HG03139 (cell line): ENCODE measurements at regions not wholly inside any gene's neighbourhood (a gene's known extent, or its start where the extent isn't known, plus 50 kb on each side); places are given as distances from the start of the nearest gene placed in this dataset.

Source experiments
- ATAC-seq: cut with Tn5 transposase; IDR thresholded peaks from one replicate; pipeline ENCODE4 v1.9.1; 2021; ENCODE audit not compliant: unreplicated experiment

DNA sequence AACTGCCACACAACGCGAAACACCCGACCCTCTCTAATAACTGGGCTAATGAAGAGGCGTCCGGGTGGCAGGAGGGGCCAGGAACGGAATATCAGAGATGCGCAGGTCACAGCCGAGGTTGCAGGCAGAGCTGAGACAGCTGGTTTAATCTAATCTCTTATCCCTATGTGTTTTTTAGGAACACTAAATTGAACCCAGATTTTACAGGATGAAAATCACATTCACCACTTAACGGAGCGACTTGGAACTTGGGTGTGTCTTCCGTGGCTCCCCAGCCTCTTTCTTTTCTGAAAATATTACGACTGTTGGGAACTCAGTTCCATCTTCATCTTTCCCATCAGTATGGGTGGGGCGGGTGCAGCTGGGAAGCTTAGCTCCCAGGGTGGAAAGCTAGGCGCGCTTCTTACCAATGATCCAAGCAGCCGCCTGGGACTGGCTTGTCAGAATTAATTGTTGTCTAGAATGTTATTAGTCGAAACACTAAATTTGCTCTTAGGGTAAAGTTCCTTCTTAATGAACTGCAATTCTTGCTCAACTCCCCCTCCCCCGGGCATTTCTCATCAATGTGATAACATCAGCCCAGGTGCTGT lies 92.5 kb downstream of the IRX2 start:
- no peak for ATAC-seq

DNA sequence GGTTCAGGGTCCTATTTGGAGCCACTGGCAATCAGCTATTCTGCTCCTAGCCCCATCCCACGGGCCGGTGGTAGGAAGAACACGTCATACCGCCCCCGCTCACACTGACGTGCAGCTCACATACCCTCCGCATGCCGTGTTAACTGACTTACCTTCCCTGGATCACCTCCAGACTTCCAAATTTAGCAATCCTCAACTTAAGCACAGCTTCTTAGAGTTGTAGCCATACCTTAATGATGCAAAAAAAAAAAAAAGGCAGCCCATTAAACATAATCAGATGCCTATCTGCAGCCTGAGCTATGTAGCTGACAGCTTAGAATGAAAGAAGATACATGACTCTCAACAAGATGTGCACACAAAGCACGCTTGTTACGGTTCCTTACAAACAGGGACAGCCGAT lies 93.0 kb downstream of the IRX2 start:
- no peak for ATAC-seq

DNA sequence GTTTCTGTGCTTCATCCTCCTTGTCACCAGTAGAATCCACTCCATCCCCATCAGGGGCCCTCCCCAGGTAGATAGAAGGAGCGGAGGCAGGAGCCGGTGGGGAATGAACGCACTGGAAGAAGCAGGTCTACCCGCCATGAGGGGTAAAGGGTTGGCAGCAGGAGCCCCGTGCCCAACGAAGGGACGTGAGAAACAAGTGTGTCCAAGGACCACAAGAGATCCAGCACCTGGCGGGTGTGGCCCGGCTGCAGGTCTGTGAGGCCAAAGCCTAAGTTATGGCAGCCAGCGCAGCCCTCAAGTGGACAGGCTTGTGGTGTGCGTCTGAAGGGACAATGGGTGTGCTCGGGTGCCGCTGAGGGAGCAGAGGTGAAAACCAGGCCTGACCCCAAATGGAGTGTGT lies 94.3 kb downstream of the IRX2 start:
- ATAC-seq, result no peak

DNA sequence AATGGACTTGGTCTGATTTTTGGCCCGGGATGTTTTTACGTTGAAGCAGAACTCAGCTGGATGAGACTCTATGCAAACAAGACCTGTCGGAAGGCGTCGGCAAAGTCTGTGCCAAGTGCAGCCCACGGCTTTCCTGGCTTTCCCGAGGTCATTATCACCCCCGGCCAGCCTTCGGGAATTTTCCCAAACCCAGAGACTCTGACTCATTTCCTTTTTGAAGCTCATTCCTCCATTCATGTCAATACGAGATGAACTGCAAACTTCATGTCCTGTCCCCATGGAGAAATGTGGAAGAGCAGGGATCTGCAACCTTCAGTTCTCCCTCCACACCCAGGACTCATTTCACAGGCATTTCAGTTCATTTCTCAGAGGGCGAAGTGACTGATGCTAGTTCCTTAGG lies 95.3 kb downstream of the IRX2 start:
- no peak for ATAC-seq

DNA sequence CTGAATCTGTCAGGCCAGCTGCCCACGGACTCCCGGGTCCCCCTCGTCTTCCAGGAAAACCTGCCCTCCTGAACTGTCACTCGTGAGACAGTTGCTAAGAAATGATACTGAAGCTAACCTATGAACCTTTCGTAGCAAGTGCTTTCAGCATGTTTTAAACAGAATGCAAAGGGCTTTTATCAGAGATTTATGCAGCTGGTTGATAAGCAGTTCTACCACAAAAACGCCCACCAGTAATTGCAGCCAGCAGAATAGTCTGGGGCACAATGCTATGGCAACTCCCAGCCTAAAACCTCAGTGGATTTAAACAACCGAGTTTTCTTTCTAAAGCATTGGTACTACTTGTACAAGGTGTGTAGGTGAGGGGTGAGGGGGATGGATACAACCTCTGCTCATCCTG lies 97.5 kb downstream of the IRX2 start:
- no peak for ATAC-seq

DNA sequence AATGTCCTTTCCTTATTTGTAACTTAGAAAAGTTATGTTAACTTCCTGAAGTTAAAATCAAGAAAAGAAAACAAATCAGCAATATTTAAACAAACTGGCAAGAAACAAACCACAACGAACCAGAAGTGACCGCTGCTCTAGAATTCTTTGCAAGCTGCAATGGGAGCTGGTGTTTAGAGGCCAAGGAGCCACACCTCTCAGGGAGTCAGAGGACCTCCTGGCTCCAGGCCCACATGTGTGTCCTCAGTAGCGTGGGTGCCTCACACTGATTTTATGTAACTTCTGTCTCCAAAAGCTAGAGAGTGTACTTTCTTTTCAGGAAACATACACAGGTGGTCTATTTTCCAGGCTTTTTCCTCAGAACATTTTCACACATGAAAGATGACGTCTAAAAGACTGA lies 100.4 kb downstream of the IRX2 start:
- ATAC-seq, result no peak

DNA sequence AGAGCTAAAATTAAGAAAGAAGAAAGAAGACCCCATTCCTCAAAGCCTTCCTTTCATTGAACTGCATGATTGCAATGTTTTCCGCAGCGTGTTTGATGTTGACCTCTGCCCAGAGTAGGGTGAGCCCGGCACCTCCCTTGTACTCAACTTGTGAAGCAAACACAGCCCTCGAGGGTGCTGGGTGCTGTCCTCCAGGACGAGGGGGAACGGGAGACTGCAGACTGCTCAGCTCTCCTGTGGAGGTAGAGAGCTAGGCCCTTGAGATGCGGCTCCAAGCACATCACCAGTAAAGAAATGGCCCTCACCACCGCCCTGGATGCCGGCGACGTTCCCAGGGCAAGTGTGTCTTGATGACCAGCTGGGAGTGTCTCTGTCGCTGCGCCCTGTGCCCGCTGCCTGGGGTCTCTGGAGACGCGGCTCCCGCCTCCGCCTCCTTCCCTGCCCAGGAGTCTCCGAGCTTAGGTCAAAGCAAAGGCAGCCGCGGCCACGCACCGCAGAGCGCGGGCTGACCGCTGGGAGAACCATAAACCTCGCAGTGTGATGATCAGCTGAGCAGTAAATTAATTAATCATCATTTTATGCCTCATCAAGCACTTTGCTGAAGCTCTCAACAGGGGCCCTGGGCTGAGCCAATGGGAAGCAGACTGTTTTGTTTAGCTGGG lies 108.7 kb downstream of the IRX2 start:
- no peak for ATAC-seq

DNA sequence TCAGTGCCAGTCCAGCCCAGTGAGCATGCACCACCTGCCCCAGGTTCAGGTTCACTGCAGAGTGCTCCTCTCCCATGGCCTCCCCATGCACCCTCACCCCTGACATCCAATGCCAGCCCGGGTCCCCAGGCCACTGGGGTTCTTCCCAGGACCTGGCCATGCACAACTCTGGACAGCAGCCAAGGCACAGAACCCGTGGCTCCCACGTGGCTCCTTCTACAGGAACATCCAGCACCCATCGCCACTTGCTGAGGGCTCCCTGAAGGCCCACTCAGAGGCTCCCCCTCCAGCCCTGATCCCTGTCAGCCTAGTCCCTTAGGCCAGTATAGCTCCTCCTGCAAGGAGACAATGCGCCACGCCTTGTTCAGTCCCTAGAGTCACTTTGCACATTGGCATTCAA lies 110.8 kb downstream of the IRX2 start:
- ATAC-seq, result no peak

DNA sequence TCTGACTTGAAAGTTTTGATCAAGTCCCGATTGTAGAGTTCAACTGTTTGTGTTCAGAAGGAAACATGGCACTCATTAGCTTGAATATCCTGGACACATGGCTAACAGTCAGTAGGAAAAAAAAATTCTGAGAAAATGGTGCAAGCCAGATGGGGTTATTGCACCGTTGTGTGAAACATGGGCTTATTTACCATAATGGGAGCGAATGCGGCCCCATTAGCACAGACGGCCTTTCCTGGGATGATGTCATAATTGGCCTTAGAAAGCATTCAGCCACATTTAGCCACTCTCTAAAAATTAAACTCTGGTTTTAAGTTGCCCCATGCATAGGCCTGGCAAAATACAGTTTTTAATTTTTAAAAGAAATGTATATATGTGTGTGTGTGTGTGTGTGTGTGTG lies 112.1 kb downstream of the IRX2 start:
- ATAC-seq, result no peak

DNA sequence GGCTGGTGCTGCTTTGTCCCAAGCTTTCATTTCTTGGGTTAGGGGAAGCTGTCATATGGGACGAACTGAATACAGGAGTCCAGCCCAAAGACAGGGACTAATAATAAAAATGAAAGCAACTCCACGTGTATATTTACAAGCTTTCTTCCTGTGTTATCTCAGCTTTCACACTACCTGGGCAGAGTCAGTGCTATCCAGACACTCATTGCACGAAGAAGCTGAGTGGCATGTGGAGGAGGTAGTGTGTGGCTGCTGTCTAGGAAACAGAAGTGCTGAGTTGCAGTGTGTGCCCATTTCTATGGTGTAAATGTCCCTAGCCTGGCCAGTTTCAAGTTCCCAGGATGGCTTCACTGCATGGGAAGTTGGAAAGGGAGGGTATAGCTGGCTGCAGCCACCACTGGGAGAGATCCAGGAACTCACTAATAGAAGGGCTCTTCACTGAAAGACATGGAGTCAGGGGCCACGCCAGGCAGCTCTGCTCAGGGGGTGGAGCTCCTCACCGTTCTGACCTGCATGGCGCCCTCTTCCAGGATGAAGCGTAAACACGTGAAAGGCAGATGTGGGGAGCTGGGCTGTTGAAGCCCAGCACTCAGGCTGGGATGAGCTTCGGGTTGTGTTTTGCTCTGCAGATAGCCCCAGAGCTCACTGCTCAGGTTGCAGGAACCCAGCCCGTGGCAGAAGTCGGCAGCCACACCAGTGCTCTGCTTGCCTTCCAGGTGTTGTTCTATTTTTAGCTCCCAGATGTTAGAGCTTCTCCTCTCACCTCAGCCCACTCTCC lies 116.9 kb downstream of the IRX2 start:
- ATAC-seq, result no peak

DNA sequence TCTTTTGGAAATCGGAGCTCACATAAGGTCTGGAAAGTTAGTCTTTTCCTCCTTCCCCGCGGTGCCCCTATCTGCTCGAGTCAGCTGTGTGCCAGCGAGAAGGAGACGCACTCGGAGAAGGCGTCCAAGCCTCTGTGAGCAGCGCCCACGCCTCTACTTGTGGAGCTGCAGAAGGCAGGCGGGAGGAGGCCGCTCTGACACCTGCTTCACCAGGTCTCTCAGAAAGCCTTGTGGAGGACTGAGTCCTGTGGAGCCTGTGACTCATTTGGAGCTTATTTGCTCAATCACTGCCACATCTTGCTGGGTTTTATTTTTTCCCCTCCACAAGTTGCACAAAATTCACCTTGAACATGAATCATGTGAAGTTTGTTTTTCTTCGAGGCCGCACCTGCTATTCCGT lies 117.5 kb downstream of the IRX2 start:
- ATAC-seq, result no peak

DNA sequence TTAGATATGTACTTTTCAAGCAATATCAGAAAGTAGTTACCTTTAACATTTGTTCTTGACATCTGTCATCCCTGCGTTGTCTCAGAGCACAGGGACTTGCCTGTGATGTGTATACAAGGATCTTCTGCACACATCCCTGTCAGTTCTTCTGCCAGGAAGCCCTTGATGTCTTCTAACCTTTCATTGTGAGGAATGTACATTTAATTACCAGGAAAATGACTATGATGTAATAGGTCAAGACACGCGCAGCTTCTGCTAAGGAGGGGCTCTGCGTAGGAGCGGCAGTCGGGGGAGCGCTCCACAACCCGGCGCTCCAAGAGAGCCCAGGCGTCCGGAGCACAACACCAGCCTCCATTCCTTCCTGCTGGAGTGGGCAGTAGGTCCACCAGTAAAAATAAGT lies 119.7 kb downstream of the IRX2 start:
- ATAC-seq, result no peak

DNA sequence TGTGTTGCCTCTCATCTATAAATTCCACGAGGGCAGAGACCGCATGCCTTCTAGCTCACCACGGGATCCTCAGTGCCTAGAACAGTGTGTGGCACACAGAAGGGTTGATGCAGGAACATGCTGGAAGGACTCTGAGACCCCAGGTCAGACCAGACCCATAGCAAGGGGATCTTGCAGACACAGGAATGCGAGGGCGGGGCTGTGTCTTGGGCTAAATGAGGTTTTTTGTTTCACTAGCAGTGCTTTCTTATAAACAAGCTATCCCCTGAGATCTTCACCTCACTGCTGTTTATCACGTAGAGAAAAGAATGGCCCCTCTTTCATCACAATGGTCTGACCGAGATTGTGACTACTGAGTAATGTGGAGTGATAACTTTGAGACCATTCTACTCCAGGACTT lies 122.4 kb downstream of the IRX2 start:
- ATAC-seq, result no peak

DNA sequence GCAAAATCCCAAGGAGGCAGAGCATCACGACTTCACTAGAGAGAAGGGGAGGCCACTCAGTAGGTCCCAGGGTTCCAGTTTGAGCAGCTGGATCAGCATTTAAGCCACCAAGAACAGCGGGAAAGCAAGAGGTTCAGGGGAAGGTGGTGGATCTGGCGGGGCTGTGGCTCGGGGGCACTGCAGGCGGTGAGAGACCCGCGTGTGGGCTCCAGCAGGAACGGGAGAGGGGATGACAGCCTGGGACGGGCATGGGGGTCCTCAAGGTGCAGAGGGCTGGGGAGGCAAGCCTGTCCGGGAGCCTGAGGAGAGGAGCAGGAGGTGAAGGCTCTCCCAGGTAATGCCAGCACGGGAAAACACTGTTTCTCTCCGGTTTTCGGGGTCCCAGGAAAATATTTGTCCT lies 123.6 kb downstream of the IRX2 start:
- ATAC-seq, result no peak

DNA sequence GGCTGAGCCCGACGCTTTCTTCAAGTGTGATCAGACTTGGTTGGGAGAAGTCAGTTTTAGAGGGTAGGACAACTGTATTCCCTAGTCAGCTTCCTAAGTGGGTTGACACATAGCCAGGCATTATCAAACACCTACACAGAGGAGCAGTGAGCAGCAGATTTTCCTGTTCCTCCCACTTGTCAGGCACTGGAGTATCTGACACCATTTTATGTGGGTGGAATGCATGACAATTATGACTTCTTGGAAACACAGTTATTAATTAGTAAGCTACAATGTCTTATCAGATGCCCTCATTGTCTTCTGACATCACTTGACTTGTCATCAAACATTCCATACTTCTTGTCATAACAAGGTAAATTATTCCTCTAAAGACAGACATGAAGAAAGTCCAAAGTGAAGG lies 124.9 kb downstream of the IRX2 start:
- ATAC-seq, result no peak

DNA sequence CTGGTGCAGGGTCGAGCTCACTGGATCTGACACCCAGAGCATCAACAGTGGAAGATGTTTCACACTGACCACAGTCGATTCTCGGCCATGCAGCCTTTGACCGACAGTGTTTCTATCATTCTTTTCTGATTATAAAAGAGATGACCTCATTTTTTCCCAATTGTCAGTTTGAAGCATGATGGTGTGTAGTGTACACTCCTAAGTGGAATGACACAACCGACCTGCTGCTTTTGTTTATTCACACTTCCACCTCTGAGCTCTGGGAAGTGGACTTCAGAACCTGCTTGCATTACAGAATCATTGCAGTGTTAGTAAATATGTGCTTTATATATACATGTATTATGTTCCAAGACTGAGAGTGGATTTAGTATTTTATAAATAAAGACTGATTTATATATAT lies 128.6 kb downstream of the IRX2 start:
- no peak for ATAC-seq

DNA sequence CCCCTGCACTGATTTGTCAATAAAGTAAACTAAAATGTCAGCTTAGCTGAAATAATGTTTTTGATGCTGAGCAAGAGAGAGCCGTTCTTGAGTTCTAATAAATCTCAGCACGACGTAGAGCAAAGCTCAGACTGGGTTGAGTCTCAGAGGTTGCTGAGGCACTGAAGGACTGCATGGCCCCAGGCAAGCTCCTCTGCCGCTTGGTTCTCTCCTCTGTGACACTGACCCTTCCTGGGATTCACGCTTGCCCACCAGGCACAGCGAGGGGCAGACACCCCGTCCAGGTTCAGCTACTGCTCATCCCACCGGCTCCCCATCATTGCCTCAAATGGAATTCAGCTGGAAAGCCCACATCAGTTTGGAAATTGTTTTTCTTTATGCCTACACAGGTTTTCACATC lies 129.8 kb downstream of the IRX2 start:
- ATAC-seq, result no peak

DNA sequence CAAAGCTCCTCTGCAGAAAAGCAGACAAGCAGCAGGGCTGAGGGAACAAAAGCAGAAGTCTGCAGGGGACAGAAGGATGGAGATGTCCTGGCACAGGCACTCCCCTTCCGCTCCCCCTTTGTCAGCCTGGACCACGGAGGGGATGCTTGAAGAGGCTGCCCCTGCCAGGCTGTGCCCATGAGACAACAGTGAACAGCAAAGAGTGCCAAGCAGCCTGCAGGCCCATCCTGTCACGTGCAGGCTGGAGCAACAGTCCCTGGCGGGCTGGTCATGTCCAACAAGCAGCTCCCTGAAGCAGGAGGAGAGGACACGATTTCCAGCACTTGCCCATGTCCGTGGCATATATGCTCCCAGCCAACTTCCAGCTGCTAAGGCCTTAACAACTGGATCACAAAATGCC lies 132.3 kb downstream of the IRX2 start:
- ATAC-seq, result no peak

DNA sequence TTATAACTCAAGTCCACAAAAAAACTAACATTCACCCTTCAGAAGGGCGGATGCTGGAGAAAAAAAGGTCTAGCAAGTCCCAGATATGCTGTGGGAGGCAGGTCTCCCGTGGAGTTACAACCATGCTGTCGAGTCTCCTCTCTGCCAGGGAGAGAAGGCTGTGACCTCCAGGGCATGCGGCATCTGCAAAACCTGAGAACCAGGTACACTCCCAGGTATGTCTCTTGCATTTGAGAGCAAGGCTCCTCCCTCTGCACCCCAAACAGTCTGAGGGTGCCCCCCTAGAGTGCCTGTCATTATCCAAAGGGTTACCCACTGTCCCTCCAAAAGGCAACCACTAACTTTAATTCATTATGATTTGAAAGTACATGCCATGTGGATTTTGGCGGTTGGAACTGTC lies 134.0 kb downstream of the IRX2 start:
- no peak for ATAC-seq

DNA sequence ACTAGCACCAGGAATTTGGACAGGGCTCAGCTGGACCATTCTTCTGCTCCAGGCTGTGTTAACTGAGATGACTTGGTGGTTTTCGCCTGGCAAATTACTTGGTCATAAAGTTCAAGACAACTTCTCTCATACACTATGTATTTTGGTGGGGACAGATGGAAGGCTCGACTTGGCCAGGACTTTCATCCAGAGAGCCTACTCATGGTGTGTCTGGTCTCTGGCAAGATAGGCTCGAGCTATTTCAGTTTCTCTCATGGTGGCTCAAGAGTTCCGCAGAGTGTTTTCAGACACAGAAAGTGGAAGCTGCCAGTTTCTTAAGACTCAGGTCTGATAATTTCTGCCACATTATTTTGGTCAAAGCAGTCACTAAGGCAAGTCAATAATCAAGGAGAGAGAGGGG lies 135.6 kb downstream of the IRX2 start:
- no peak for ATAC-seq

DNA sequence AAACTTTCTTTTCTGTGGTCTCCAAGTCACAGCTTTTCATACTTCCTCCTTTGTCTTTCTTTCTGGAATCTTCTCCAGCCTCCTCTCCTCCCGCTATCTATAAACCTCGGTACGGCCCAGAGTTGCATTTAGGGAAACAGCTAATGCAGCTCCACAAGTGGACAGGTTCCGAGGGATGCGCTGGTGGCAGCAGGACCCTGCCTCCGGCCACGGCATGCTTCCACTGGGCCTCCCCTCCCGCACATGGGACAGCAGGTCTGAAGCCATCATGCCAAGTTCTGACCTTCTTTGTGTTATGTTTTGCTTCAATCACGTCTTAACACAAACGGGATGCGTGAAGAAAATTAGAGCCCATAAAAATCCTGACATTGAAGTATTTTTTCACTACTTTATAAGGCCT lies 136.9 kb downstream of the IRX2 start:
- no peak for ATAC-seq

DNA sequence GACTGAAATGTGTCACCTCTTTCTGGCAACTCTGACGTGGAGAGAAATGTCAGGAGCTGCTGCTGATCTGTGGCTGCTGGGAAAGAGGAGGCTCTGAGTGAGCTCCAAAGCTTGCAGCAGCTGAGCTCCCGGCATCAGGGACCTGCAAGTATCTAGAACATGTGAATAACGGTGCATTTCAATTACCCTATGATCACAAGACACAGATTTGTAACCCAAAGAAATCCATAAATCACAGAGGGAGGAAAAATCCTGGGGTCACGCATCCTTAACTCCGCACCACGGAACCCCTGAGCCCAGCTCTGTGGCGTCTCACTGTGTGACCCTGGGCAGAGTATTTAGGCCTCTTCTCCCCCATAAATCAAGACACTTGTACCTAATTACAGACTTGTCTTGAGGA lies 139.8 kb downstream of the IRX2 start:
- no peak for ATAC-seq

DNA sequence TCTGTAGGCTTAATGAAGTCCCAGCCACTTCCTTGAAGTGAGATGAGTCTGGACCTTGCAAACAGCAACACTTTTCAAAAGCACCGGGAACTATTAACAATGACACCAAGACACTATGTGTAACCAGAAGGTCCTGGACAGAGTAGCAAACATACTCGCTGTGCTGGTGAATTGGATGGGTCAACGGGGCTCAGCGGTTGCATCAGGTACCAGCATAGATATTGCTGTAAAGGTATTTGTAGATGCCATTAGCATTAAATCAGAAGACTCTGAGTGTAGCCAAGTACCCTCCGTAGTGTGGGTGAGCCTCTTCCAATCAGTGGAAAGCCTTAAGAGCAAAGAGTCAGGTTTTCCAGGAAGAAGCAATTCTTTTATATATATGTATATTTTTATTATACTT lies 140.5 kb downstream of the IRX2 start:
- no peak for ATAC-seq
